ENCODE measurements at regions not wholly inside any gene's neighbourhood (a gene's known extent, or its start where the extent isn't known, plus 50 kb on each side); places are given as distances from the start of the nearest gene placed in this dataset.

GRCh38 chr5:143572671-143573070 is 169.2 kb upstream of the NR3C1 start:
- TF ChIP-seq CTCF (IDR thresholded peaks at IDR 0.05) (no peak), POLR2A (IDR thresholded peaks at IDR 0.05) (no peak)
